HL-60 (cell line): ENCODE measurements at regions not wholly inside any gene's neighbourhood (a gene's known extent, or its start where the extent isn't known, plus 50 kb on each side); places are given as distances from the start of the nearest gene placed in this dataset.

ENCODE experiments used
- DNase-seq, 2 experiments: peaks; one replicate each; pipeline ENCODE4 v3.0.0-alpha.2; 2010 to 2020; ENCODE audit warnings: low read depth in 1 of 2, low spot score in 1 of 2
- H3K27ac ChIP-seq: fragments of 250-450 bp; sonication (Bioruptor Pico); replicated peaks from 2 replicates; pipeline ENCODE4 v1.5.1; 2020; ENCODE audit warnings: mild to moderate bottlenecking, moderate library complexity
- H3K27me3 ChIP-seq: fragments of 250-450 bp; sonication (Bioruptor Pico); 2 replicates; pipeline ENCODE4 v1.5.1; 2021; ENCODE audit warnings: mild to moderate bottlenecking, moderate library complexity; ENCODE audit not compliant: insufficient read depth, poor library complexity, severe bottlenecking
- H3K4me3 ChIP-seq: replicated peaks from 2 replicates; pipeline ENCODE4 v1.5.1; 2011; ENCODE audit warnings: mild to moderate bottlenecking, control low read depth, low read length; ENCODE audit not compliant: insufficient read depth
- CTCF ChIP-seq: IDR thresholded peaks from one replicate; pipeline ENCODE4 v1.5.1; 2011; ENCODE audit warnings: low read length, control low read depth, inconsistent platforms; ENCODE audit not compliant: insufficient read depth
- GABPA ChIP-seq: IDR thresholded peaks from 2 replicates; pipeline ENCODE4 v1.6.1; 2012; ENCODE audit warnings: low read depth
- POLR2AphosphoS5 ChIP-seq: IDR thresholded peaks from 2 replicates; pipeline ENCODE4 v1.6.1; 2012; ENCODE audit warnings: low read depth
- SPI1 ChIP-seq: IDR thresholded peaks from 2 replicates; pipeline ENCODE4 v1.6.1; 2012; ENCODE audit warnings: low read depth, mild to moderate bottlenecking, borderline replicate concordance
- TF ChIP-seq, protein P1 (sequence below): IDR thresholded peaks from 2 replicates; pipeline ENCODE4 v1.6.1; 2012; ENCODE audit warnings: low read depth; ENCODE audit not compliant: insufficient replicate concordance

GRCh38 chr6:24076011-24076410 lies 50.0 kb upstream of the NRSN1 start:
- no peak for TF ChIP-seq GABPA
- no peak for TF ChIP-seq CTCF
- no peak for TF ChIP-seq POLR2AphosphoS5
- TF ChIP-seq, protein P1, sequence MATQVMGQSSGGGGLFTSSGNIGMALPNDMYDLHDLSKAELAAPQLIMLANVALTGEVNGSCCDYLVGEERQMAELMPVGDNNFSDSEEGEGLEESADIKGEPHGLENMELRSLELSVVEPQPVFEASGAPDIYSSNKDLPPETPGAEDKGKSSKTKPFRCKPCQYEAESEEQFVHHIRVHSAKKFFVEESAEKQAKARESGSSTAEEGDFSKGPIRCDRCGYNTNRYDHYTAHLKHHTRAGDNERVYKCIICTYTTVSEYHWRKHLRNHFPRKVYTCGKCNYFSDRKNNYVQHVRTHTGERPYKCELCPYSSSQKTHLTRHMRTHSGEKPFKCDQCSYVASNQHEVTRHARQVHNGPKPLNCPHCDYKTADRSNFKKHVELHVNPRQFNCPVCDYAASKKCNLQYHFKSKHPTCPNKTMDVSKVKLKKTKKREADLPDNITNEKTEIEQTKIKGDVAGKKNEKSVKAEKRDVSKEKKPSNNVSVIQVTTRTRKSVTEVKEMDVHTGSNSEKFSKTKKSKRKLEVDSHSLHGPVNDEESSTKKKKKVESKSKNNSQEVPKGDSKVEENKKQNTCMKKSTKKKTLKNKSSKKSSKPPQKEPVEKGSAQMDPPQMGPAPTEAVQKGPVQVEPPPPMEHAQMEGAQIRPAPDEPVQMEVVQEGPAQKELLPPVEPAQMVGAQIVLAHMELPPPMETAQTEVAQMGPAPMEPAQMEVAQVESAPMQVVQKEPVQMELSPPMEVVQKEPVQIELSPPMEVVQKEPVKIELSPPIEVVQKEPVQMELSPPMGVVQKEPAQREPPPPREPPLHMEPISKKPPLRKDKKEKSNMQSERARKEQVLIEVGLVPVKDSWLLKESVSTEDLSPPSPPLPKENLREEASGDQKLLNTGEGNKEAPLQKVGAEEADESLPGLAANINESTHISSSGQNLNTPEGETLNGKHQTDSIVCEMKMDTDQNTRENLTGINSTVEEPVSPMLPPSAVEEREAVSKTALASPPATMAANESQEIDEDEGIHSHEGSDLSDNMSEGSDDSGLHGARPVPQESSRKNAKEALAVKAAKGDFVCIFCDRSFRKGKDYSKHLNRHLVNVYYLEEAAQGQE: no peak
- no peak for TF ChIP-seq SPI1
- no peaks in the 10 kb centered on the region for H3K27me3 ChIP-seq
- no peak overlapping the region for H3K4me3 ChIP-seq
- DNase-seq: no peak
- H3K27ac ChIP-seq: no peak overlapping the region
